ENCODE measurements at regions not wholly inside any gene's neighbourhood (a gene's known extent, or its start where the extent isn't known, plus 50 kb on each side); places are given as distances from the start of the nearest gene placed in this dataset.

DNA sequence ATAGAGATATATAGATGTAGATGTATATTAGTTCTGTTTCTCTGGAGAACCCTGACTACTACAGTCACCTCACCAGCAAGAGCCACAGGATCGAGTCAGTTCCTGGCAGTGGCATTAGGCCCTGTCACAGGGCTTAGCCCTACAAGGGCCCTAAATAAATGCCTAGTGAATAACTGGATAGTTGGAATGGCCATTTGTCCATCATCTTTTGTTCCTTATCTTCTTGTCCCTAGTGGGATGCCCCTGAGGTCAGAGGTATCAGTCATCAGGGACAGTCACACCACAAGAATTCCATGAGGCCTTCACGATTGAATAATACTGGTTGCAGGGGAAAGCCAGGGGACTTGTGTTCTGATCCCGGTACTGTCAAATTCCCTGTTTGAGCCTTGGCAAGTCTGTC, 204.9 kb upstream of the PPP2R3A start:
- TF ChIP-seq, protein P1, sequence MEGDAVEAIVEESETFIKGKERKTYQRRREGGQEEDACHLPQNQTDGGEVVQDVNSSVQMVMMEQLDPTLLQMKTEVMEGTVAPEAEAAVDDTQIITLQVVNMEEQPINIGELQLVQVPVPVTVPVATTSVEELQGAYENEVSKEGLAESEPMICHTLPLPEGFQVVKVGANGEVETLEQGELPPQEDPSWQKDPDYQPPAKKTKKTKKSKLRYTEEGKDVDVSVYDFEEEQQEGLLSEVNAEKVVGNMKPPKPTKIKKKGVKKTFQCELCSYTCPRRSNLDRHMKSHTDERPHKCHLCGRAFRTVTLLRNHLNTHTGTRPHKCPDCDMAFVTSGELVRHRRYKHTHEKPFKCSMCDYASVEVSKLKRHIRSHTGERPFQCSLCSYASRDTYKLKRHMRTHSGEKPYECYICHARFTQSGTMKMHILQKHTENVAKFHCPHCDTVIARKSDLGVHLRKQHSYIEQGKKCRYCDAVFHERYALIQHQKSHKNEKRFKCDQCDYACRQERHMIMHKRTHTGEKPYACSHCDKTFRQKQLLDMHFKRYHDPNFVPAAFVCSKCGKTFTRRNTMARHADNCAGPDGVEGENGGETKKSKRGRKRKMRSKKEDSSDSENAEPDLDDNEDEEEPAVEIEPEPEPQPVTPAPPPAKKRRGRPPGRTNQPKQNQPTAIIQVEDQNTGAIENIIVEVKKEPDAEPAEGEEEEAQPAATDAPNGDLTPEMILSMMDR (IDR thresholded peaks at IDR 0.05; ENCODE audit: borderline replicate concordance, extremely low read depth, low read length, poor library complexity, severe bottlenecking), result no peak
- TF ChIP-seq EZH2 (IDR thresholded peaks at IDR 0.05; ENCODE audit: borderline replicate concordance, low read depth, low read length, severe bottlenecking), result no peak

All from DND-41 (cell line).